Keratinocyte (primary cell): ENCODE measurements at regions not wholly inside any gene's neighbourhood (a gene's known extent, or its start where the extent isn't known, plus 50 kb on each side); places are given as distances from the start of the nearest gene placed in this dataset.

Experiments used
- DNase-seq: peaks from one replicate; pipeline ENCODE4 v3.0.0-alpha.2; 2011; ENCODE audit warnings: low read depth, missing footprints, low spot score
- FAIRE-seq: peaks from 2 replicates; lab custom pipeline; 2011; peaks lifted over from hg19 to GRCh38; lab: Jason Lieb, UNC
- H2AFZ ChIP-seq: 2 replicates; pipeline ENCODE4 v1.6.0; 2012; ENCODE audit warnings: low read length, control low read depth, inconsistent platforms; ENCODE audit not compliant: control insufficient read depth
- H3K27ac ChIP-seq: 2 replicates; pipeline ENCODE4 v1.5.1; 2011; ENCODE audit warnings: low read length; ENCODE audit not compliant: control insufficient read depth, insufficient read depth
- H3K27me3 ChIP-seq: 3 replicates; pipeline ENCODE4 v1.6.0; 2011; ENCODE audit warnings: low read length; ENCODE audit not compliant: control insufficient read depth, insufficient read depth; ENCODE audit errors: extremely low read depth
- H3K36me3 ChIP-seq, 2 experiments: 2 replicates in 1 of 2; 3 replicates in 1 of 2; pipeline ENCODE4 v1.5.1; 2011; ENCODE audit warnings: low read length in 2 of 2, mild to moderate bottlenecking in 1 of 2; ENCODE audit not compliant: control insufficient read depth in 2 of 2, insufficient read depth in 2 of 2; ENCODE audit errors: extremely low read depth in 1 of 2
- H3K4me1 ChIP-seq: 3 replicates; pipeline ENCODE4 v1.5.1; 2011; ENCODE audit warnings: low read length; ENCODE audit not compliant: control insufficient read depth, insufficient read depth; ENCODE audit errors: extremely low read depth
- H3K4me2 ChIP-seq: 3 replicates; pipeline ENCODE4 v1.6.0; 2011; ENCODE audit warnings: low read depth, low read length; ENCODE audit not compliant: control insufficient read depth, insufficient read depth; ENCODE audit errors: extremely low read depth
- H3K4me3 ChIP-seq, 3 experiments: fragments of 200-600 bp in 1 of 3; sonication (generic) in 1 of 3; 2 replicates in 2 of 3; 3 replicates in 1 of 3; pipeline ENCODE4 v1.5.1; 2011 to 2016; ENCODE audit warnings: low read length in 3 of 3, mild to moderate bottlenecking in 3 of 3, control low read depth in 2 of 3, inconsistent platforms in 1 of 3, low read depth in 1 of 3, mixed read lengths in 1 of 3, mixed run types in 1 of 3, moderate library complexity in 1 of 3; ENCODE audit not compliant: control insufficient read depth in 2 of 3, insufficient read depth in 2 of 3; ENCODE audit errors: extremely low read depth in 1 of 3
- H3K79me2 ChIP-seq: 2 replicates; pipeline ENCODE4 v1.6.0; 2012; ENCODE audit warnings: low read length; ENCODE audit not compliant: control insufficient read depth, insufficient read depth
- H3K9ac ChIP-seq: 3 replicates; pipeline ENCODE4 v1.6.0; 2011; ENCODE audit warnings: low read length; ENCODE audit not compliant: control insufficient read depth, insufficient read depth; ENCODE audit errors: extremely low read depth
- H3K9me1 ChIP-seq: 3 replicates; pipeline ENCODE4 v1.6.0; 2011; ENCODE audit warnings: low read length; ENCODE audit not compliant: control insufficient read depth, insufficient read depth; ENCODE audit errors: extremely low read depth
- H3K9me3 ChIP-seq: 2 replicates; pipeline ENCODE4 v1.5.1; 2012; ENCODE audit warnings: low read depth, low read length; ENCODE audit not compliant: control insufficient read depth
- H4K20me1 ChIP-seq: 3 replicates; pipeline ENCODE4 v1.6.0; 2011; ENCODE audit warnings: low read length; ENCODE audit not compliant: control insufficient read depth, insufficient read depth; ENCODE audit errors: extremely low read depth
- CTCF ChIP-seq, 3 experiments: IDR thresholded peaks in 1 of 3; conservative IDR thresholded peaks in 1 of 3; optimal IDR thresholded peaks in 1 of 3; 2 replicates in 2 of 3; 3 replicates in 1 of 3; pipeline versions ENCODE3 to v1.5.1; 2011; ENCODE audit warnings: low read length in 3 of 3, mild to moderate bottlenecking in 3 of 3, moderate library complexity in 2 of 3, control low read depth in 1 of 3, inconsistent platforms in 1 of 3; ENCODE audit not compliant: insufficient read depth in 2 of 3; ENCODE audit errors: extremely low read depth in 1 of 3
- EZH2 ChIP-seq: IDR thresholded peaks from one replicate; pipeline ENCODE4 v1.6.1; 2012; ENCODE audit warnings: inconsistent platforms, mild to moderate bottlenecking, low read length, moderate library complexity
- dilution Hi-C: fragments of 300-500 bp; cut with MboI; formaldehyde crosslinking; loops from one replicate; pipeline ENCODE4 v1.7.0; 2020; ENCODE audit warnings: low sequenced_read_pairs; ENCODE audit not compliant: extremely low pct_ligation_motif_present

DNA sequence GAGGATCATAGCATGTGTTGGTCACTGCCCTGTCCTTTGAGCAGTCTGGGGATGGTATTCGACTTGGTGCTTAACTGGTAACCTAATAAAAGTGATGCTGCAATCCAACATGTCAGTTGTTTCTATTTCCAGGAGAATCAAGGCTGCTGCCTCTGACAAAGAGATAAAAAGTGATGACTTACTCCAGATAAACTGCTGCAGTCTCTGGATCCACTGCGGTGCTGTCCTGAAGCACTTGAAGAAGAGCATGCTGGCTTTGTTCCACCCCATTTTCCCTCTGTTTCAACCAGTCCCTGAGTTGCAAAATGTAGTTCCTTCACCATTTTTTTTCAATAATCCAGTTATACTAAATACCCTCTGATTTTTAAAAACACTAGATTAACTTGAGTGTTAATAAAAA is 403.5 kb upstream of the ANKRD30A start:
- no peak overlapping the region for H3K9ac ChIP-seq
- FAIRE-seq, result no peak

GRCh38 chr10:36720895-36721294 is 404.5 kb upstream of the ANKRD30A start:
- no peaks in the 10 kb centered on the region for H4K20me1 ChIP-seq
- H3K4me2 ChIP-seq, result no peak overlapping the region
- TF ChIP-seq CTCF (optimal IDR thresholded peaks at IDR 0.05 in 1 of 3, IDR thresholded peaks at IDR 0.05 in 1 of 3, conservative IDR thresholded peaks at IDR 0.05 in 1 of 3; ENCODE audit: extremely low read depth in 1 of 3, insufficient read depth in 2 of 3, low read length in 3 of 3) (no peak), EZH2 (no peak)
- no peaks in the 10 kb centered on the region for H3K36me3 ChIP-seq
- DNase-seq, result no peak
- H3K9me1 ChIP-seq, result no peaks in the 10 kb centered on the region
- H3K27ac ChIP-seq, result no peak overlapping the region
- H3K27me3 ChIP-seq, result no peaks in the 10 kb centered on the region
- no peak for FAIRE-seq
- no peaks in the 10 kb centered on the region for H3K9me3 ChIP-seq
- dilution Hi-C loops, result no loop called here
- no peak overlapping the region for H3K4me3 ChIP-seq
- H2AFZ ChIP-seq, result no peak overlapping the region
- H3K9ac ChIP-seq, result no peak overlapping the region
- peaks cover 6% of the 10 kb centered on the region for H3K4me1 ChIP-seq
- no peaks in the 10 kb centered on the region for H3K79me2 ChIP-seq

More for the DNA sequence above, 403.5 kb upstream of the ANKRD30A start:
- Histone ChIP-seq H3K4me1 (peaks cover 11% of the 10 kb centered on the region), H3K27me3 (no peaks in the 10 kb centered on the region), H3K9me1 (no peaks in the 10 kb centered on the region), H3K79me2 (no peaks in the 10 kb centered on the region), H3K4me3 (no peak overlapping the region), H3K9me3 (no peaks in the 10 kb centered on the region), H3K36me3 (no peaks in the 10 kb centered on the region), H4K20me1 (no peaks in the 10 kb centered on the region), H3K27ac (no peak overlapping the region), H3K4me2 (no peak overlapping the region), H2AFZ (no peak overlapping the region)
- dilution Hi-C loops, result no loop called here
- DNase-seq, result no peak
- TF ChIP-seq EZH2, result no peak
- no peak for TF ChIP-seq CTCF (optimal IDR thresholded peaks at IDR 0.05 in 1 of 3, IDR thresholded peaks at IDR 0.05 in 1 of 3, conservative IDR thresholded peaks at IDR 0.05 in 1 of 3; ENCODE audit: extremely low read depth in 1 of 3, insufficient read depth in 2 of 3, low read length in 3 of 3)
